ENCODE measurements at regions not wholly inside any gene's neighbourhood (a gene's known extent, or its start where the extent isn't known, plus 50 kb on each side); places are given as distances from the start of the nearest gene placed in this dataset.
"Not testable (repeated sequence)": the region's sequence is repeated elsewhere in the genome, so short reads cannot be mapped to it uniquely, and the experiment has no call there.

GRCh38 chr15:20441138-20441537, 100.5 kb downstream of the GOLGA6L6 start:
- TF ChIP-seq ZNF121 (CRISPR knock-in tag; IDR thresholded peaks at IDR 0.05); ZSCAN18 (CRISPR knock-in tag; IDR thresholded peaks at IDR 0.05); SP1 (CRISPR knock-in tag; conservative IDR thresholded peaks at IDR 0.05); USF2 (CRISPR knock-in tag; IDR thresholded peaks at IDR 0.05); SMAD3 (CRISPR knock-in tag; IDR thresholded peaks at IDR 0.05; ENCODE audit: borderline replicate concordance); CTCF (IDR thresholded peaks at IDR 0.05); MXD4 (CRISPR knock-in tag; IDR thresholded peaks at IDR 0.05; ENCODE audit: borderline replicate concordance); MLX (CRISPR knock-in tag; IDR thresholded peaks at IDR 0.05); CREB1 (CRISPR knock-in tag; IDR thresholded peaks at IDR 0.05): not testable (repeated sequence)
